Body of pancreas (tissue), 4 donors: ENCODE measurements at regions not wholly inside any gene's neighbourhood (a gene's known extent, or its start where the extent isn't known, plus 50 kb on each side); places are given as distances from the start of the nearest gene placed in this dataset.

Experiments
- POLR2A ChIP-seq, 3 donors: fragments of 450-650 bp; IDR thresholded peaks; one replicate each; pipeline ENCODE4 v1.6.1; 2016; ENCODE audit warnings: antibody characterized with exemption in 3 of 3, mild to moderate bottlenecking in 2 of 3
- TF ChIP-seq, protein P1 (sequence below), 7 experiments: fragments of 450-650 bp in 4 of 7; fragments of 200-600 bp in 3 of 7; sonication (generic) in 3 of 7; IDR thresholded peaks; one replicate each; pipeline ENCODE4 v1.5.1; 2016 to 2019; ENCODE audit warnings: antibody characterized with exemption in 7 of 7

DNA sequence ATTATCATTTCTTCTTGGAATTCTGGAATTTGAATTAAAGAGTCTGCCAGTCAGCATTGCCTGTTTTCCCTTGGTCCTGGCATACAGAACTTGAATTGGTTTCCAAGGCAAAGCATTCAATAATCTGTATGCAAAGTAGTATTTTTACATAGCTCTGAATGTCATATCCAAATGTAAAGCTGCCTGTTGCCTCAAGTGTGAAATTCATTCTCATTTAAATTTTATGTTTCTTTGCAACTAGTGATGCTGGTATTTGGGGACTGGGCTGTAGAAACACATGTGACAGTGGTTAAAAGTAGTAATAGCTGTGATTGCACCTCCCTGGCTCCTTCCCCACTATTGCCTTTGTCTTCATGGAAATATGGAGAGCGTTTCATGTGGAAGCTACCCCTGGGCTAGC, 743.9 kb upstream of the GOLIM4 start:
- TF ChIP-seq, protein P1, sequence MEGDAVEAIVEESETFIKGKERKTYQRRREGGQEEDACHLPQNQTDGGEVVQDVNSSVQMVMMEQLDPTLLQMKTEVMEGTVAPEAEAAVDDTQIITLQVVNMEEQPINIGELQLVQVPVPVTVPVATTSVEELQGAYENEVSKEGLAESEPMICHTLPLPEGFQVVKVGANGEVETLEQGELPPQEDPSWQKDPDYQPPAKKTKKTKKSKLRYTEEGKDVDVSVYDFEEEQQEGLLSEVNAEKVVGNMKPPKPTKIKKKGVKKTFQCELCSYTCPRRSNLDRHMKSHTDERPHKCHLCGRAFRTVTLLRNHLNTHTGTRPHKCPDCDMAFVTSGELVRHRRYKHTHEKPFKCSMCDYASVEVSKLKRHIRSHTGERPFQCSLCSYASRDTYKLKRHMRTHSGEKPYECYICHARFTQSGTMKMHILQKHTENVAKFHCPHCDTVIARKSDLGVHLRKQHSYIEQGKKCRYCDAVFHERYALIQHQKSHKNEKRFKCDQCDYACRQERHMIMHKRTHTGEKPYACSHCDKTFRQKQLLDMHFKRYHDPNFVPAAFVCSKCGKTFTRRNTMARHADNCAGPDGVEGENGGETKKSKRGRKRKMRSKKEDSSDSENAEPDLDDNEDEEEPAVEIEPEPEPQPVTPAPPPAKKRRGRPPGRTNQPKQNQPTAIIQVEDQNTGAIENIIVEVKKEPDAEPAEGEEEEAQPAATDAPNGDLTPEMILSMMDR (IDR thresholded peaks at IDR 0.05): no peak
- no peak for TF ChIP-seq POLR2A (IDR thresholded peaks at IDR 0.05)
